HepG2 (cell line): ENCODE measurements at regions not wholly inside any gene's neighbourhood (a gene's known extent, or its start where the extent isn't known, plus 50 kb on each side); places are given as distances from the start of the nearest gene placed in this dataset.

ENCODE experiments used
- ATAC-seq: fragments of 200-7000 bp; cut with Tn5 transposase; 3 replicates; pipeline ENCODE4 v1.9.1; 2020; ENCODE audit warnings: mild to moderate bottlenecking, moderate library complexity
- BruUV-seq: library from RNA; stranded (reverse); fragments of 400-500 nt; replicated peaks from 2 replicates; lab custom pipeline; 2021; lab: Mats Ljungman, UMichigan
- CTCF ChIA-PET: fragments of 300-600 bp; formaldehyde crosslinking; extraction: SDS; loops from one replicate; lab custom pipeline; 2021; ENCODE audit warnings: low total read pairs, inconsistent platforms, low intra/inter-chr PET ratio; lab: Yijun Ruan, JAX
- POLR2A ChIA-PET: fragments of 350-600 bp; sonication (Branson Sonifier 250); formaldehyde crosslinking; loops from one replicate; lab custom pipeline; 2020; ENCODE audit warnings: antibody characterized with exemption, inconsistent platforms; lab: Yijun Ruan, JAX
- DNase-seq: peaks from one replicate; pipeline ENCODE4 v3.0.0-alpha.2; 2015; ENCODE audit warnings: low spot score
- FAIRE-seq: peaks from 3 replicates; lab custom pipeline; 2011; peaks lifted over from hg19 to GRCh38; lab: Jason Lieb, UNC
- H2AFZ ChIP-seq: one replicate; pipeline ENCODE4 v1.6.1; 2011; ENCODE audit warnings: low read length, inconsistent platforms
- H3K27ac ChIP-seq: fragments of 300-600 bp; 3 replicates; pipeline ENCODE4 v1.8.0; 2011; ENCODE audit warnings: mixed run types, mild to moderate bottlenecking, mixed read lengths, low read length, inconsistent platforms; ENCODE audit not compliant: insufficient read depth; ENCODE audit errors: extremely low read length
- H3K27me3 ChIP-seq, 2 experiments: fragments of 200-600 bp in 1 of 2; 2 replicates in 1 of 2; 3 replicates in 1 of 2; pipeline versions ENCODE4 v1.6.0 to v1.8.0; 2011; ENCODE audit warnings: low read length in 2 of 2, mild to moderate bottlenecking in 2 of 2, moderate library complexity in 2 of 2, inconsistent platforms in 1 of 2; ENCODE audit not compliant: insufficient read depth in 2 of 2, control insufficient read depth in 1 of 2
- H3K36me3 ChIP-seq, 2 experiments: fragments of 200-600 bp in 1 of 2; replicated peaks in 1 of 2; 2 replicates in 1 of 2; 3 replicates in 1 of 2; pipeline versions ENCODE4 v1.5.1 to v1.8.0; 2011; ENCODE audit warnings: low read length in 2 of 2, inconsistent platforms in 1 of 2; ENCODE audit not compliant: insufficient read depth in 2 of 2, control insufficient read depth in 1 of 2
- H3K4me1 ChIP-seq: 2 replicates; pipeline ENCODE4 v1.5.1; 2012; ENCODE audit warnings: low read length, inconsistent platforms; ENCODE audit not compliant: insufficient read depth
- H3K4me2 ChIP-seq: 2 replicates; pipeline ENCODE4 v1.6.0; 2011; ENCODE audit warnings: low read depth, low read length, inconsistent platforms
- H3K4me3 ChIP-seq, 3 experiments: fragments of 200-600 bp in 1 of 3; sonication (generic), shearing (Covaris generic) in 1 of 3; replicated peaks in 1 of 3; 2 replicates each; pipeline ENCODE4 v1.5.1; 2011 to 2016; ENCODE audit warnings: low read length in 3 of 3, inconsistent platforms in 2 of 3, low read depth in 2 of 3, mild to moderate bottlenecking in 2 of 3, control low read depth in 1 of 3, mixed read lengths in 1 of 3; ENCODE audit not compliant: insufficient read depth in 1 of 3
- H3K79me2 ChIP-seq: one replicate; pipeline ENCODE4 v1.6.1; 2011; ENCODE audit warnings: low read length, inconsistent platforms; ENCODE audit not compliant: insufficient read depth
- H3K9ac ChIP-seq: 2 replicates; pipeline ENCODE4 v1.6.0; 2011; ENCODE audit warnings: mild to moderate bottlenecking, low read depth, low read length, inconsistent platforms; ENCODE audit not compliant: insufficient read depth
- H3K9me3 ChIP-seq: 2 replicates; pipeline ENCODE4 v1.5.1; 2012; ENCODE audit warnings: mild to moderate bottlenecking, low read length
- H4K20me1 ChIP-seq: 2 replicates; pipeline ENCODE4 v1.6.0; 2011; ENCODE audit warnings: inconsistent platforms, mild to moderate bottlenecking, low read length, moderate library complexity; ENCODE audit not compliant: insufficient read depth
- ATF5 ChIP-seq: sonication (generic); formaldehyde crosslinking; IDR thresholded peaks from 2 replicates; pipeline ENCODE4 v1.4.0; 2020; ENCODE audit warnings: mild to moderate bottlenecking, low read depth, missing genetic modification reagents
- CTCF ChIP-seq: sonication (generic); formaldehyde crosslinking; IDR thresholded peaks from 2 replicates; pipeline ENCODE4 v1.5.0; 2020; ENCODE audit warnings: mild to moderate bottlenecking, missing genetic modification reagents, moderate library complexity
- EED ChIP-seq: sonication (generic); formaldehyde crosslinking; IDR thresholded peaks from 2 replicates; pipeline ENCODE4 v1.5.0; 2020; ENCODE audit warnings: mild to moderate bottlenecking, missing genetic modification reagents
- PCBP2 ChIP-seq: fragments of 200-400 bp; formaldehyde crosslinking; optimal IDR thresholded peaks from 2 replicates; pipeline ENCODE3; 2018; ENCODE audit warnings: low read length, low read depth; ENCODE audit not compliant: poor library complexity, severe bottlenecking
- STAG1 ChIP-seq: sonication (generic); formaldehyde crosslinking; IDR thresholded peaks from 2 replicates; pipeline ENCODE4 v1.4.0; 2020; ENCODE audit warnings: missing genetic modification reagents
- ZNF263 ChIP-seq: sonication (generic); formaldehyde crosslinking; IDR thresholded peaks from 2 replicates; pipeline ENCODE4 v1.4.0; 2020; ENCODE audit warnings: missing genetic modification reagents
- WGBS: methylation state at CpG from one replicate; pipeline ENCODE4 v1.1.6; 2017; ENCODE audit warnings: low lambda C conversion rate; 5-methylcytosine and 5-hydroxymethylcytosine counted together
- in situ Hi-C: cut with HindIII; loops from 2 replicates; pipeline ENCODE4 v1.10.0; 2017; ENCODE audit warnings: low pct_unique_long_range_greater_than_20kb; ENCODE audit not compliant: extremely low pct_ligation_motif_present
- intact Hi-C: fragments of 100-400 bp; cut with micrococcal nuclease; formaldehyde crosslinking; loops from one replicate; pipeline ENCODE4 v1.10.0; 2022; ENCODE audit not compliant: unreplicated experiment
- TF ChIP-seq, protein P1 (sequence below): sonication (generic); formaldehyde crosslinking; IDR thresholded peaks from 2 replicates; pipeline ENCODE4 v1.4.0; 2020; ENCODE audit warnings: missing genetic modification reagents

DNA sequence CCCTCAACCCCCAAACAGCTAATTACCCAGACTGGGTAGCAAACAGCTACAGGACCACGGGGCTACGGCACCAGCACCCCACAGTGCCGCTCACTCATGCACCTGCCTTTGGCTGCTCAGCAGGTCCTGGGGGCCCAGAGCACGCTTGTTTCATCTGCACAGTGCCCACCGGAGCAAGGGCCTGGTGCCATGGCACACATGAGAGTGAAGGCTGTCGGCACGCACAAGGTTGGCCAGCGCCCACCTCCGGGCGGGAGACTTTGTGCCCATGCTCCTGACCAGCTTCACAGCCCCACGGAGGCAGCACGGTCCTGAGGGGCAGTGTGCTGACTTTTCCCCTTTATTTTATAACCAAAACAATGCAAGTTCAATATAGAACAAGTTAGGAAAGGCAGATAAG lies 135.9 kb upstream of the NSMCE3 start:
- H3K4me2 ChIP-seq, result no peak overlapping the region
- no peaks in the 10 kb centered on the region for H3K36me3 ChIP-seq
- DNase-seq (no peak), FAIRE-seq (no peak)
- CTCF ChIA-PET, result no interaction called here
- no peak overlapping the region for H3K9ac ChIP-seq
- H3K4me1 ChIP-seq, result no peaks in the 10 kb centered on the region
- no peaks in the 10 kb centered on the region for H4K20me1 ChIP-seq
- BruUV-seq, result no TSS peak
- H3K9me3 ChIP-seq, result no peaks in the 10 kb centered on the region
- H2AFZ ChIP-seq, result no peak overlapping the region
- TF ChIP-seq, protein P1, sequence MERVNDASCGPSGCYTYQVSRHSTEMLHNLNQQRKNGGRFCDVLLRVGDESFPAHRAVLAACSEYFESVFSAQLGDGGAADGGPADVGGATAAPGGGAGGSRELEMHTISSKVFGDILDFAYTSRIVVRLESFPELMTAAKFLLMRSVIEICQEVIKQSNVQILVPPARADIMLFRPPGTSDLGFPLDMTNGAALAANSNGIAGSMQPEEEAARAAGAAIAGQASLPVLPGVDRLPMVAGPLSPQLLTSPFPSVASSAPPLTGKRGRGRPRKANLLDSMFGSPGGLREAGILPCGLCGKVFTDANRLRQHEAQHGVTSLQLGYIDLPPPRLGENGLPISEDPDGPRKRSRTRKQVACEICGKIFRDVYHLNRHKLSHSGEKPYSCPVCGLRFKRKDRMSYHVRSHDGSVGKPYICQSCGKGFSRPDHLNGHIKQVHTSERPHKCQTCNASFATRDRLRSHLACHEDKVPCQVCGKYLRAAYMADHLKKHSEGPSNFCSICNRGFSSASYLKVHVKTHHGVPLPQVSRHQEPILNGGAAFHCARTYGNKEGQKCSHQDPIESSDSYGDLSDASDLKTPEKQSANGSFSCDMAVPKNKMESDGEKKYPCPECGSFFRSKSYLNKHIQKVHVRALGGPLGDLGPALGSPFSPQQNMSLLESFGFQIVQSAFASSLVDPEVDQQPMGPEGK (CRISPR knock-in tag), result no peak
- TF ChIP-seq, all 625 proteins: peak for 0
- H3K27ac ChIP-seq, result no peak overlapping the region
- WGBS, result 23% methylated on average over 7 of the region's 12 CpGs
- no peak overlapping the region for H3K4me3 ChIP-seq
- H3K79me2 ChIP-seq, result no peaks in the 10 kb centered on the region
- POLR2A ChIA-PET, result no interaction called here
- H3K27me3 ChIP-seq, result no peaks in the 10 kb centered on the region
- in situ Hi-C loops (no loop called here), intact Hi-C loops (no loop called here)
- no peak for ATAC-seq

GRCh38 chr15:29403772-29404171 lies 134.2 kb upstream of the NSMCE3 start:
- Histone ChIP-seq H3K4me3 (no peak overlapping the region), H3K36me3 (no peaks in the 10 kb centered on the region), H2AFZ (no peak overlapping the region), H3K79me2 (no peaks in the 10 kb centered on the region), H3K4me1 (no peaks in the 10 kb centered on the region), H3K9me3 (no peaks in the 10 kb centered on the region), H3K9ac (no peak overlapping the region), H3K27me3 (no peaks in the 10 kb centered on the region), H3K4me2 (no peak overlapping the region), H3K27ac (no peak overlapping the region), H4K20me1 (no peaks in the 10 kb centered on the region)
- TF ChIP-seq PCBP2 (no peak), ZNF263 (CRISPR knock-in tag) (peak; percentile 99), STAG1 (CRISPR knock-in tag) (peak; percentile 25), EED (CRISPR knock-in tag) (no peak), CTCF (peak; percentile 23; the same call in 1 of the 2 replicates), ATF5 (no peak)
- intact Hi-C loops (no loop called here), in situ Hi-C loops (no loop called here)
- DNase-seq, result peak; percentile 24
- 0% methylated on average over 3 of the region's 8 CpGs for WGBS
- ChIA-PET CTCF (no interaction called here), POLR2A (no interaction called here)
- FAIRE-seq, result no peak
- BruUV-seq, result no TSS peak
- peak; percentile 100 for ATAC-seq
